Endothelial cell of umbilical vein (primary cell): ENCODE measurements at regions not wholly inside any gene's neighbourhood (a gene's known extent, or its start where the extent isn't known, plus 50 kb on each side); places are given as distances from the start of the nearest gene placed in this dataset.

Experiments
- CTCF ChIP-seq, 2 donors: IDR thresholded peaks; 1 replicate in 1 of 2; 2 replicates in 1 of 2; pipeline ENCODE4 v1.5.1; 2011; ENCODE audit warnings: low read length in 2 of 2, mild to moderate bottlenecking in 2 of 2, moderate library complexity in 2 of 2, control low read depth in 1 of 2, inconsistent platforms in 1 of 2, low read depth in 1 of 2; ENCODE audit not compliant: insufficient read depth in 1 of 2; ENCODE audit errors: extremely low read depth in 1 of 2
- EZH2 ChIP-seq: IDR thresholded peaks from 2 replicates; pipeline ENCODE4 v1.6.1; 2012; ENCODE audit warnings: borderline replicate concordance, low read depth, mild to moderate bottlenecking, moderate library complexity, low read length, inconsistent platforms; ENCODE audit not compliant: severe bottlenecking
- FOS ChIP-seq: IDR thresholded peaks from 2 replicates; pipeline ENCODE4 v1.6.1; 2011; ENCODE audit warnings: mild to moderate bottlenecking, low read length, moderate library complexity, borderline replicate concordance; ENCODE audit not compliant: insufficient read depth
- MAX ChIP-seq: IDR thresholded peaks from 2 replicates; pipeline ENCODE4 v1.6.1; 2011; ENCODE audit not compliant: insufficient read depth, insufficient read length
- MYC ChIP-seq: IDR thresholded peaks from one replicate; pipeline ENCODE4 v1.6.1; 2011; ENCODE audit warnings: mild to moderate bottlenecking, low read depth, low read length
- POLR2A ChIP-seq: IDR thresholded peaks from 2 replicates; pipeline ENCODE4 v1.6.1; 2012; ENCODE audit warnings: low read depth, mild to moderate bottlenecking, control low read depth, low read length
- POLR2AphosphoS5 ChIP-seq: IDR thresholded peaks from 2 replicates; pipeline ENCODE4 v1.6.1; 2012; ENCODE audit warnings: low read depth, mild to moderate bottlenecking, control low read depth, low read length, moderate library complexity; ENCODE audit not compliant: insufficient read depth

- TF ChIP-seq CTCF (IDR thresholded peaks at IDR 0.05; ENCODE audit: extremely low read depth in 1 of 2, insufficient read depth in 1 of 2, low read depth in 1 of 2, low read length in 2 of 2) (no peak), POLR2AphosphoS5 (no peak), MYC (no peak), FOS (no peak), POLR2A (no peak), MAX (no peak), EZH2 (no peak)
Observed at GRCh38 chr14:89621791-89622638, 205.0 kb upstream of the FOXN3 start.
